Skeletal muscle cell (primary cell): ENCODE measurements at regions not wholly inside any gene's neighbourhood (a gene's known extent, or its start where the extent isn't known, plus 50 kb on each side); places are given as distances from the start of the nearest gene placed in this dataset.
"Not testable (repeated sequence)": the region's sequence is repeated elsewhere in the genome, so short reads cannot be mapped to it uniquely, and the experiment has no call there.

Experiments
- DNase-seq: peaks from one replicate; pipeline ENCODE4 v3.0.0-alpha.2; 2010; ENCODE audit warnings: low read depth
- H3K4me3 ChIP-seq: 2 replicates; pipeline ENCODE4 v1.5.1; 2011; ENCODE audit warnings: low read depth, mild to moderate bottlenecking, control low read depth, low read length, moderate library complexity

GRCh38 chr4:17260166-17260907 lies 251.6 kb downstream of the QDPR start:
- DNase-seq, result no peak
- no peak overlapping the region for H3K4me3 ChIP-seq

GRCh38 chr4:17258106-17258505 lies 253.8 kb downstream of the QDPR start:
- no peak for DNase-seq
- H3K4me3 ChIP-seq, result no peak overlapping the region

- no peak overlapping the region for H3K4me3 ChIP-seq
- no peak for DNase-seq
Observed at GRCh38 chr4:17252131-17252530, 259.8 kb downstream of the QDPR start.

GRCh38 chr4:17251101-17251500 lies 260.8 kb downstream of the QDPR start:
- no peak for DNase-seq
- no peak overlapping the region for H3K4me3 ChIP-seq

- no peak for DNase-seq
- no peak overlapping the region for H3K4me3 ChIP-seq
Observed at GRCh38 chr4:17250591-17250990, 261.3 kb downstream of the QDPR start.

- no peak for DNase-seq
- H3K4me3 ChIP-seq, result no peak overlapping the region
Observed at GRCh38 chr4:17246656-17247055, 265.2 kb downstream of the QDPR start.

GRCh38 chr4:17241835-17242234 lies 270.1 kb downstream of the QDPR start:
- no peak overlapping the region for H3K4me3 ChIP-seq
- DNase-seq, result no peak

- no peak for DNase-seq
- H3K4me3 ChIP-seq, result no peak overlapping the region
Observed at GRCh38 chr4:17238633-17239032, 273.3 kb downstream of the QDPR start.

GRCh38 chr4:17236686-17237085 lies 275.2 kb downstream of the QDPR start:
- no peak overlapping the region for H3K4me3 ChIP-seq
- peak; percentile 62 for DNase-seq

GRCh38 chr4:17234678-17235077 lies 277.2 kb downstream of the QDPR start:
- H3K4me3 ChIP-seq, result no peak overlapping the region
- DNase-seq, result no peak

GRCh38 chr4:17232566-17233253 lies 279.2 kb downstream of the QDPR start:
- H3K4me3 ChIP-seq, result no peak overlapping the region
- peak; percentile 57 for DNase-seq

GRCh38 chr4:17231880-17232475 lies 279.9 kb downstream of the QDPR start:
- H3K4me3 ChIP-seq, DNase-seq: not testable (repeated sequence)

GRCh38 chr4:17230727-17231126 lies 281.2 kb downstream of the QDPR start:
- no peak for DNase-seq
- H3K4me3 ChIP-seq, result no peak overlapping the region

- no peak for DNase-seq
- H3K4me3 ChIP-seq, result no peak overlapping the region
Observed at GRCh38 chr4:17220816-17221215, 291.1 kb downstream of the QDPR start.

- no peak overlapping the region for H3K4me3 ChIP-seq
- DNase-seq, result no peak
Observed at GRCh38 chr4:17218786-17219185, 293.1 kb downstream of the QDPR start.

- no peak overlapping the region for H3K4me3 ChIP-seq
- DNase-seq, result no peak
Observed at GRCh38 chr4:17206829-17207801, 304.8 kb downstream of the QDPR start.

- H3K4me3 ChIP-seq, result no peak overlapping the region
- DNase-seq, result no peak
Observed at GRCh38 chr4:17204908-17205307, 306.5 kb upstream of the LDB2 start.

GRCh38 chr4:17203797-17204196 lies 305.4 kb upstream of the LDB2 start:
- H3K4me3 ChIP-seq, result no peak overlapping the region
- DNase-seq, result no peak

GRCh38 chr4:17197070-17197469 lies 298.6 kb upstream of the LDB2 start:
- no peak overlapping the region for H3K4me3 ChIP-seq
- DNase-seq, result no peak
